Osteocyte (in vitro differentiated cells): ENCODE measurements at regions not wholly inside any gene's neighbourhood (a gene's known extent, or its start where the extent isn't known, plus 50 kb on each side); places are given as distances from the start of the nearest gene placed in this dataset.

Experiments
- DNase-seq: peaks from one replicate; pipeline ENCODE4 v3.0.0; 2021; ENCODE audit warnings: mixed read lengths; ENCODE audit not compliant: unreplicated experiment; ENCODE audit errors: extremely low spot score
- H3K27ac Mint-ChIP-seq: one replicate; pipeline ENCODE4 v1.8.0; 2021; ENCODE audit warnings: mild to moderate bottlenecking, mixed read lengths; ENCODE audit not compliant: unreplicated experiment
- H3K27me3 Mint-ChIP-seq: one replicate; pipeline ENCODE4 v1.8.0; 2021; ENCODE audit warnings: mixed read lengths; ENCODE audit not compliant: unreplicated experiment
- H3K36me3 Mint-ChIP-seq: one replicate; pipeline ENCODE4 v1.8.0; 2021; ENCODE audit warnings: mixed read lengths; ENCODE audit not compliant: unreplicated experiment
- H3K4me1 Mint-ChIP-seq: one replicate; pipeline ENCODE4 v1.8.0; 2021; ENCODE audit warnings: mixed read lengths; ENCODE audit not compliant: unreplicated experiment
- H3K4me3 Mint-ChIP-seq: one replicate; pipeline ENCODE4 v1.8.0; 2021; ENCODE audit warnings: mild to moderate bottlenecking, moderate library complexity, mixed read lengths; ENCODE audit not compliant: unreplicated experiment
- H3K9me3 Mint-ChIP-seq: one replicate; pipeline ENCODE4 v1.8.0; 2021; ENCODE audit warnings: mixed read lengths; ENCODE audit not compliant: unreplicated experiment
- TF ChIP-seq, protein P1 (sequence below): fragments of 200-600 bp; sonication (generic); IDR thresholded peaks from 2 replicates; pipeline ENCODE4 v1.5.0; 2021; ENCODE audit warnings: antibody characterized with exemption, mild to moderate bottlenecking, moderate library complexity

DNA sequence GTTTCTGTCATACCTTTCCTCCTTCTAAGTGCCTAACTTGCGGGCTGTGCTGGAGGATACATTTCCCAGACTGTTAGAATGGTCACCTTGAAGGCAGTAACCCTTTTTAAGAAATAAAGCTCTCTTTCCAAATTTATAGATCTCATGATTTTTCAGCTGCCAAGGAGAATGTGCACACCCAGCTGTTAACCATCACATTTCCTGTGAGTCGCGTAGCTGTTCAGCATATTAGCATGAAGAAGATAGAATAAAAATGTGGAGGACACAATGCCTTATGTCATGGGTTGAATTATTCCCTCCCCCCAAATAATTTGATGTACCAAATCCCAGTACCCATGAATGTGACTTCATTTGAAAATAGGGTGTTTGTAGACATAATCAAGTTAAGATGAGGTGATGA, 729.4 kb downstream of the MTRR start:
- Mint-ChIP-seq H3K9me3 (no peaks in the 10 kb centered on the region), H3K36me3 (no peaks in the 10 kb centered on the region), H3K27me3 (no peaks in the 10 kb centered on the region), H3K4me1 (no peaks in the 10 kb centered on the region), H3K27ac (no peak overlapping the region), H3K4me3 (no peak overlapping the region)
- TF ChIP-seq, protein P1, sequence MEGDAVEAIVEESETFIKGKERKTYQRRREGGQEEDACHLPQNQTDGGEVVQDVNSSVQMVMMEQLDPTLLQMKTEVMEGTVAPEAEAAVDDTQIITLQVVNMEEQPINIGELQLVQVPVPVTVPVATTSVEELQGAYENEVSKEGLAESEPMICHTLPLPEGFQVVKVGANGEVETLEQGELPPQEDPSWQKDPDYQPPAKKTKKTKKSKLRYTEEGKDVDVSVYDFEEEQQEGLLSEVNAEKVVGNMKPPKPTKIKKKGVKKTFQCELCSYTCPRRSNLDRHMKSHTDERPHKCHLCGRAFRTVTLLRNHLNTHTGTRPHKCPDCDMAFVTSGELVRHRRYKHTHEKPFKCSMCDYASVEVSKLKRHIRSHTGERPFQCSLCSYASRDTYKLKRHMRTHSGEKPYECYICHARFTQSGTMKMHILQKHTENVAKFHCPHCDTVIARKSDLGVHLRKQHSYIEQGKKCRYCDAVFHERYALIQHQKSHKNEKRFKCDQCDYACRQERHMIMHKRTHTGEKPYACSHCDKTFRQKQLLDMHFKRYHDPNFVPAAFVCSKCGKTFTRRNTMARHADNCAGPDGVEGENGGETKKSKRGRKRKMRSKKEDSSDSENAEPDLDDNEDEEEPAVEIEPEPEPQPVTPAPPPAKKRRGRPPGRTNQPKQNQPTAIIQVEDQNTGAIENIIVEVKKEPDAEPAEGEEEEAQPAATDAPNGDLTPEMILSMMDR: no peak
- no peak for DNase-seq

DNA sequence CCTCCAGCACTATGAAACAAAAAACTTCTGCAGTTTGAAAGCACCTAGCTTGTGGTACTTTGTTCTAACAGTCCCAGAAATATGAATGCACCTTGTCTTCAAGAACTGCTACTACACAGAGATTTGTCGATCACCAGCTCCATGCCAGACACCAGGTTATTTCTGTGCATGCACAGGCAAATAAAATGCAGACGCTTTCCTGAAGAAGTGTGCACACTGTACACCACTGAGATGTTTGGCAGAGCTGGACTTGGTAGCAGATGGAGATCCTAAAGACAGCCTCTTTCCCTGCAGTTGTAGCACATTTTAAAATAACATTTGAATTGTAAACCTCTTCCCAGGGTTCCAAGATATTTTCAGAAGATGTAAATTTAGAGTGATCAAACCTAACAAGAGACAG, 730.0 kb downstream of the MTRR start:
- DNase-seq: no peak
- H3K27ac Mint-ChIP-seq: no peak overlapping the region
- TF ChIP-seq, protein P1: no peak
- no peaks in the 10 kb centered on the region for H3K27me3 Mint-ChIP-seq
- H3K9me3 Mint-ChIP-seq: no peaks in the 10 kb centered on the region
- H3K4me1 Mint-ChIP-seq: no peaks in the 10 kb centered on the region
- no peaks in the 10 kb centered on the region for H3K36me3 Mint-ChIP-seq
- H3K4me3 Mint-ChIP-seq: no peak overlapping the region

DNA sequence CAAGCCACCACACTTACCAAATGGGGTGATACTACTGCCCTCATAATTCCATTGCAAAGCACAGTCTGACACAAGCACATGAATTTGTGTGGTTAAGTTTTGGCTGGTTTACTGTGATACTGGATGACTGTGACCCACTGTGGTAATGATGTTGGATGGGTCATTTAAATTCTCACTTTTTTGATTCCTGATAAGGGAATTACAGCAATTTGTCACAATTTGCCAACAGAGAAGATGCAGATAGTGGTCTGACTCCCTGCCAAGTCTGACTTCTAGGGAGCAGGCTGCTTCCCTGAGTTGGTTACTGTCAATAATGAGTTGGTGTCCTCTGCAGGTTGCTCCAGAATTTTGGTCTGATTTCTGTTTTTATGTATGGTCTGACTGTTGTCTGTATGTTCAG, 731.9 kb downstream of the MTRR start:
- TF ChIP-seq, protein P1: no peak
- Mint-ChIP-seq H3K9me3 (no peaks in the 10 kb centered on the region), H3K4me1 (no peaks in the 10 kb centered on the region)

DNA sequence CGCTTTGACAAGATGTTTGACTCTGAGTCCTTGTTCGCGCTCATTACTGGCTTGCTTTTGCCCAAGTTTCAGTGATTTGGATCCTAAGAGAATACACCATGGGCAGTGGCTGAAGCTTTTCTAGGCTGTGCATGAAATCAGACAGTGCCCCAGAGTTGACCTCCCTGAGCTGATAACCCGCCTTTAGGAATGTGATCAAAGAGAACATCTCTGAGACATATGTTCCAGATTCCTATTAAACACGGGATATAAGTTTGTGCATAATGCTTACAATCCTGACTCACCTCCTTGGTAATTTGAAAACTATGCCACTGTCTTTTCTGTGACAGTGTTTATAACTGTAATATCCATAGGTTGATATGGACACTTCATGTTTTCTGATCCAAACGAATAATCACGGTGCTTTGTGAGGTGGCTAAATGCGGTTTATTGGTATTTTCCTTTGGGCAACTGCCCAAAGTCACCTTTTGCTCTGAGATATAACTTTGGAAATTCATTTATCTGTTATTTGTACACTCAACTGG, 732.9 kb downstream of the MTRR start:
- Mint-ChIP-seq H3K36me3 (no peaks in the 10 kb centered on the region), H3K9me3 (no peaks in the 10 kb centered on the region), H3K27ac (no peak overlapping the region), H3K27me3 (no peaks in the 10 kb centered on the region), H3K4me3 (no peak overlapping the region), H3K4me1 (no peaks in the 10 kb centered on the region)
- no peak for DNase-seq
- TF ChIP-seq, protein P1: no peak

More for the DNA sequence above, 731.9 kb downstream of the MTRR start:
- Mint-ChIP-seq H3K27me3 (no peaks in the 10 kb centered on the region), H3K27ac (no peak overlapping the region), H3K36me3 (no peaks in the 10 kb centered on the region), H3K4me3 (no peak overlapping the region)
- DNase-seq: no peak

DNA sequence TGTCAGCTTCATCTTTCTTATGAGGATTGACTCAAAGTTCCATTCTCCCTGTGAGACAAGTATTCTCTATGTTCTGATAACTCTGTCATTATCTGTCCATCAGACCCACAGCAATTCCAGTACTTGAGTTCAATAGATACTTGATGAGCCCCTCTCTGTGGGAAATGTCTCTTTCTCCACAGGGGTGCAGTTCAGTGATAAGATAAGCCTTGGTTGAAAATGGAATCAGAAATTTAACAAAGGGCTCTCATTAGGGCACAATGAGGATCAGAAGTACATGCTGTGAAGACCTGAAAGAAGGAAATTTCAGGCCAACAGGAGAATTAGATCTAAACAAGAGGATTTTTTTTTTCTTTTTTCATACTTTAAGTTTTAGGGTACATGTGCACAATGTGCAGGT, 737.3 kb downstream of the MTRR start:
- no peaks in the 10 kb centered on the region for H3K4me1 Mint-ChIP-seq
- no peak overlapping the region for H3K4me3 Mint-ChIP-seq
- H3K36me3 Mint-ChIP-seq: no peaks in the 10 kb centered on the region
- TF ChIP-seq, protein P1: no peak
- no peak for DNase-seq
- H3K9me3 Mint-ChIP-seq: no peaks in the 10 kb centered on the region
- H3K27me3 Mint-ChIP-seq: no peaks in the 10 kb centered on the region
- no peak overlapping the region for H3K27ac Mint-ChIP-seq
